ENCODE measurements at regions not wholly inside any gene's neighbourhood (a gene's known extent, or its start where the extent isn't known, plus 50 kb on each side); places are given as distances from the start of the nearest gene placed in this dataset.

DNA sequence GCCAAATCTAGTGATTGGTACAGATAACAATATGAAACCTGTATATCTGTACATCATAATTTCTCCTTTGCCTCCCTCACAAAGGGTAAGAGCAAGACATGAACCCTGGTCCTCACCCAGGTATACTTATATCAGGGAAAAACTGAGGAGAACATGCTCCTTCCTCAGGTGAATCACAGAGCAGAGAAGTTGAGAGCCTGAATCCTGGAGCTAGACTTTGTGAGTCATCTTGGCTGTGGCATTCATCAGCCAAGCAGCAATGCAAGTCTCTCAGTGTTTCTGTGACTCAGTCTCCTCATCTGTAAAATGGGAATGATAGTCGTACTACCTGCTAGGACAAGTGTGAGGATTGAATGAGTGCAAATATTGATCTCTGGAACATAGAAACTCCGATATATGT is 165.7 kb upstream of the ADAMTS9 start:
- no peak for DNase-seq
- H3K27me3 ChIP-seq (ENCODE audit: control insufficient read depth, insufficient read depth, low read length), result no peaks in the 10 kb centered on the region
- no peak overlapping the region for H3K4me3 ChIP-seq (ENCODE audit: insufficient read depth, low read depth, low read length)
- no peaks in the 10 kb centered on the region for H3K36me3 ChIP-seq (replicated peaks; ENCODE audit: control insufficient read depth, insufficient read depth, low read length)

DNA sequence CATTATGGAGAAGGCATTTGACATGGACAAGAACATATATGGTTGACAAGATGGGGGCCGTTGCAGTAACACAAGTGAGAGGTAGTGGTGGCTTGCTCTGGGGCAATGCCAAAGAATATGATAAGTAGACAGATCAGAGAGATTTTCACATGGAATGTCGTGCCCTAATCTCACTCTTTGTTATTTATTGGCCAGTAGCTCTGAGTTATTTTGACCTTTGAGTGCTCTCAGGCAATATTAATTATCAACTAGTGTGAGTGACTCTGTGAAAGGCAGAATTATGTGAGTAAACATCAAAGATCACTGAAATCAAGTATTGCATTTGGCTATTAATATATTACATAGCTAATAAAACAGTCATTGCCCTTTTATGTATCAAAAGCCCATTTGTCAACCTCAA is 164.9 kb upstream of the ADAMTS9 start:
- no peak for DNase-seq
- Histone ChIP-seq H3K4me3 (ENCODE audit: insufficient read depth, low read depth, low read length) (no peak overlapping the region), H3K36me3 (replicated peaks; ENCODE audit: control insufficient read depth, insufficient read depth, low read length) (no peaks in the 10 kb centered on the region), H3K27me3 (ENCODE audit: control insufficient read depth, insufficient read depth, low read length) (no peaks in the 10 kb centered on the region)

DNA sequence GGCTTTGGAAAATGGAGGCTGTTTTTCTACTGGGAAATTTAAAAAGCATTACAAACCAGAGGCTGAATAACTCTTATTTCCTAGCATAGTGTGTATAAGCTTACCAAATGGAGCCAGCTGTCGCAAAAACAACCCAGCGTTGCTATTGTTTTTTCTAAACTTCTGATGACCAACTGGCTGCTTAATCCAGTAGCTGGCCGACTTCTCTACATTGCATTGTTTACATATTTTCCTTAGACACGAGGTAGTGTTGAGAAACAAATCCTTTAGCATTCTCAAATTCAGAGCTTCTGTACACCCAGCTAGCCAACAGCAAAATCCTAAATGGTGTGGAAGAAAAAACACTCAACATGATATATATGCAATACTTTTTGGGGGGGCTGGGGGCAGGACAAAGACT is 161.0 kb upstream of the ADAMTS9 start:
- Histone ChIP-seq H3K36me3 (replicated peaks; ENCODE audit: control insufficient read depth, insufficient read depth, low read length) (no peaks in the 10 kb centered on the region), H3K4me3 (ENCODE audit: insufficient read depth, low read depth, low read length) (no peak overlapping the region)
- no peak for DNase-seq

DNA sequence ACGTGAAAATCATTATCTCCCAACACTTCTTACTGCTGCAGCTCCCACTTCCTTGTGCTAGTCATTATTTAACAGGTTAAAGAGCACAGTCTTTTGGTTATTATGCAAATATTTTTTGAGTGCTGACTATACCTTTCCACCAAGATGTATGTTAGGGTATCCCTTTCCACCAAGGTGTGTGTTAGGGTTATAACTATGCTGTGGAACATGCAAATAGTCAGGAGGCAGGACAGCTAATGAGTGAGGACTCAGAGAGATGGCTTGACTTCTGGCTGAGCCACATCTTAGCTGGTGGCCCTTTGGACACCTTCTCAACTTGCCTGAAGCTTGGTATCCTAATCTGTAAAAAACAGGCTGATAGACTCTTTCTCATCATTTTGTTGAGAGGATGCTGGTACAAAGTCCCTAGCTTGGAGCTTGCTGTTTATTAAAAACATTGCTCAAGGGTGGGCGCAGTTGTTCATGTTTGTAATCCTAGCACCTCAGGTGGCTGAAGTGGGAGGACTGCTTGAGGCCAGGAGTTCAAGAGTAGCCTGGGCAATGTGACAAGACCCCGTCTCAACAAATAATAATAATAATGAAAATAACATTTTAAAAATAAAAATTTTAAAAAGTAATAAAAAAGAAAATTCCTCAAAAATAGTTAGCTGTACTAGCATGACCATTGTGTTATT is 160.5 kb upstream of the ADAMTS9 start:
- Histone ChIP-seq H3K27me3 (ENCODE audit: control insufficient read depth, insufficient read depth, low read length) (no peaks in the 10 kb centered on the region), H3K36me3 (replicated peaks; ENCODE audit: control insufficient read depth, insufficient read depth, low read length) (no peaks in the 10 kb centered on the region), H3K4me3 (ENCODE audit: insufficient read depth, low read depth, low read length) (no peak overlapping the region)
- no peak for DNase-seq

More for the DNA sequence above, 161.0 kb upstream of the ADAMTS9 start:
- no peaks in the 10 kb centered on the region for H3K27me3 ChIP-seq (ENCODE audit: control insufficient read depth, insufficient read depth, low read length)

DNA sequence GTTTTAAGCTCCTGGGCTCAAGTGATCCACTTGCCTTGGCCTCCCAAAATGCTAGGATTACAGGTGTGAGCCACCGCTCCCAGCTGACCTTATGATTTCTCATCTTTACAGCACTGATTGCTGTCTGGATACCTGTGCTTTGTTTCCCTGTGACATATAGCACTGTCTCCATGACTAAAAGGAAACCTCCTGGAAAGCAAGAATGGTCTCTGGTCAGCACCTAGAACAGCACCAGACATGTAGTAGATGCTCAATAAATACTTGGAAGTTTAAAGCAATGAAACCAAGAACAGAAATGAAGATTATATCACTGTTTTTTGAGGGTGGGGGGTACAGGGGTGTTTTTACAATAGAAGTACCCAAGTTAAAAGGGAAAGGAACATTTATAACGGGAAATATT is 156.8 kb upstream of the ADAMTS9 start:
- Histone ChIP-seq H3K4me3 (ENCODE audit: insufficient read depth, low read depth, low read length) (no peak overlapping the region), H3K36me3 (replicated peaks; ENCODE audit: control insufficient read depth, insufficient read depth, low read length) (no peaks in the 10 kb centered on the region)
- DNase-seq, result no peak

DNA sequence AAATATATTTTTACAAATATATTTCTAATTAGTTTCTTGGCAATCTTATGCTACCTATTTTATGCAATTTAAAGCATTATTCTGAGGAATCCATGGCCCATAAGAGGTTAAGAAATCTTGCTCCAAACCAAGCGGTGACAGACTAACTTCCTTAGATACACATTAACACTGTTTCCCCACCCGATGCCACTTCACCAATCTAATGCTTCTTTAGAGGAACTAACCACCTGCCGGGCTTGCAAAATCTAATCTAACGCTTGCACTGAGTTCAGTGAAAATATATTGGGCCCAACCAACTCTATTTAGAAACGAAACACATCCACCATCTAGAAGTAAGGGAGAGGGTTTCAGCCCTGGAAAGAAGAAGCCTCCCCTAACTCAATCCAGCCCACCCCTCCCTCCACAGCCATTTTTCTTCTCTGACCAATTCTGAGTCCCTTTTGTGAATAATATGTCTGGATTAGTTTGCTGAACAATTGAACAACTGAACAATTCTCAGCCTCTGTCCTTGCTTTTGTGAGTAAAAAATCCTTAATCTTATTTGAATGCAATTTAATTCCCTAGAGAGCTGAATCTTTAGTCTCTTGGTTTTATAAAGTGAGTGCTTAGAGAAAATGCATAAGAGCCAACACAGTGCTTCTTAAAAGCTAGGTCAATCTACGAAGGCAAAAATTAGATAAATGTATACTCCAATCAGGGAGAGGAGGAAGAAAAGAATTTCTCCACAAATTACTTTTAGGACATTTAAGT is 150.4 kb upstream of the ADAMTS9 start:
- Histone ChIP-seq H3K27me3 (ENCODE audit: control insufficient read depth, insufficient read depth, low read length) (no peaks in the 10 kb centered on the region), H3K36me3 (replicated peaks; ENCODE audit: control insufficient read depth, insufficient read depth, low read length) (no peaks in the 10 kb centered on the region), H3K4me3 (ENCODE audit: insufficient read depth, low read depth, low read length) (no peak overlapping the region)
- no peak for DNase-seq

More for the DNA sequence above, 156.8 kb upstream of the ADAMTS9 start:
- no peaks in the 10 kb centered on the region for H3K27me3 ChIP-seq (ENCODE audit: control insufficient read depth, insufficient read depth, low read length)

DNA sequence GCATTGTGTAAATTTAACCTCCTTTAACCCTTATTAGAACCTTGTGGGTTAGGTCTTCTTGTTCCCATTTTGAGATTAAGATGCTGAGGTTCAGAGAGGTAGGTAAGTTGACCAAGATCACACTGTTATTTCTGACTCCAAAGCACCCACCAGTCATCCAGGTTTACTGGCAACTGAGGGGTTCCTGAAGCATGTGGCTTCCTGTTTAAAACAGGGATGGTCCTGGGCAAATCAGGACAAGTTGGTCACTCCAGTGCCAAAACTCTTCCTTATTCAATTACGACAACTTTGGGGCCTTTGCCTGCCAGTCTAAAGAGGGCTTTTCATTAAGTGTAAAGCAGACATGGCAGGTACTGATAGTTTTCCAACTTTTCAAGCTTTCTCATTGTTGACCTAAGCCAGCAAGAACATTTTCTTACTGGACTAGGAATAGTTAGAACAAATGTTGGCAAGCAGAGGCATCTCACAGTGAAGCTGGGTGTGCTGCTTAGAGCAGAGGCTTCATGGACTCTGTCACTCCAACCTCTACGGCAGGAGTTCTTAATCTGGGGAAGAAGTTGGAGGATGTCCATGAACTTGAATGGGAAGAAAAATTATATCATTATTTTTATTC is 149.4 kb upstream of the ADAMTS9 start:
- Histone ChIP-seq H3K27me3 (ENCODE audit: control insufficient read depth, insufficient read depth, low read length) (no peaks in the 10 kb centered on the region), H3K4me3 (ENCODE audit: insufficient read depth, low read depth, low read length) (no peak overlapping the region), H3K36me3 (replicated peaks; ENCODE audit: control insufficient read depth, insufficient read depth, low read length) (no peaks in the 10 kb centered on the region)
- DNase-seq, result no peak

DNA sequence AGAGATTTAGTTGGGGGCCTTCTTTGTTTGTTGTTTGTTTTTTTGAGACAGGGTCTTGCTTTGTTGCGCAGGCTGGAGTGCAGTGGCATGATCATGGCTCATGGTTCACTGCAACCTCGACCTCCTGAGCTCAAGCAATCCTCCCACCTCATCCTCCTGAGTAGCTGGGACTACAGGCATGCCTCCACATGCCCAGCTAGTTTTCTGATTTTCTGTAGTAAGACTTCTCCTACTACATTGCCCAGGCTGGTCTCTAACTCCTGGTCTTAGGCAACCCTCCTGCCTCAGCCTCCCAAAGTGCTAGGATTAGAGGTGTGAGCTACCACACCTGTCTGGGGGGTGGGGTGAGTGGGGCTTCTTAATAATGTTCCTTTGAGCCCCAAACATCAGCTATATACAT is 148.3 kb upstream of the ADAMTS9 start:
- Histone ChIP-seq H3K27me3 (ENCODE audit: control insufficient read depth, insufficient read depth, low read length) (no peaks in the 10 kb centered on the region), H3K36me3 (replicated peaks; ENCODE audit: control insufficient read depth, insufficient read depth, low read length) (no peaks in the 10 kb centered on the region), H3K4me3 (ENCODE audit: insufficient read depth, low read depth, low read length) (no peak overlapping the region)
- no peak for DNase-seq

DNA sequence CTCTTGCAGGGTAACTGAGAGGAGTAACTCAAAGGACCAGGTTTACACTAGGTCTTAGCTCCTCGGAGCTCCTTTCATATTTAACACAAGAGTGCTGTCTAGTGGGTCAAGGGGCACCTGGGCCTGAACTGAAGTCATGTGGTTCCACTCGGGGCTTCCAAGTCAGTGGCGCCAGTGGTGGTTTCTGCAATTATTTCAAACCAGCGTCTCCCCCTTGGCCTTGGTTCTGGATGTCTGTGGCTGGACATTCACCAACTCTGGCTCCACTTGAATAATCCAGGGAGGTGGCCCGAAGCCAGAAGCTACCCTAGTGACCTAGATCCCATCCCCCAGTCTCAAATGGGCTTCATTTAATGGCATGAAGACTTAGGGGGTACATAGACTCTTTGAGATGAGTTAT is 144.3 kb upstream of the ADAMTS9 start:
- H3K27me3 ChIP-seq (ENCODE audit: control insufficient read depth, insufficient read depth, low read length), result no peaks in the 10 kb centered on the region
- H3K4me3 ChIP-seq (ENCODE audit: insufficient read depth, low read depth, low read length), result no peak overlapping the region
- no peak for DNase-seq
- H3K36me3 ChIP-seq (replicated peaks; ENCODE audit: control insufficient read depth, insufficient read depth, low read length), result no peaks in the 10 kb centered on the region

DNA sequence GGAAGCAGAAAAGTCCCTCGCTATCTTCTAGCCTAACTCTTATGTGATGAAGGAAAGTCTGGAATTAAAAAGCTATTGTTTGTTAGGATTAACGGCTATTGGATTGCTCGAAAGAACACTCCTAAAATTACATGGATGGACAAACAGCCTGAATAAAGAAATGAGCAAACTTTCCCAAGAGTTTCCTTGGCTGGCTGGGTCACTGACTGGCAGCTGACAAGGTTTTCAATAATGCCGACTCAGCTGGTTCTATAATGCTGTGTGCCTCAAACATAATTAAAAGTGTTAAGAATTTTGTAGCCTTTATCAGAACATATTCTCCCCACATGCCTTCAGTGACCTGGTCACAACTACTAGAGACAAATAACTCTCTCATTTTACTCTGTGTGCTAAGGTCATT is 142.9 kb upstream of the ADAMTS9 start:
- no peaks in the 10 kb centered on the region for H3K36me3 ChIP-seq (replicated peaks; ENCODE audit: control insufficient read depth, insufficient read depth, low read length)
- no peak overlapping the region for H3K4me3 ChIP-seq (ENCODE audit: insufficient read depth, low read depth, low read length)
- H3K27me3 ChIP-seq (ENCODE audit: control insufficient read depth, insufficient read depth, low read length), result no peaks in the 10 kb centered on the region; the same call in 1 of the 2 replicates
- no peak for DNase-seq

DNA sequence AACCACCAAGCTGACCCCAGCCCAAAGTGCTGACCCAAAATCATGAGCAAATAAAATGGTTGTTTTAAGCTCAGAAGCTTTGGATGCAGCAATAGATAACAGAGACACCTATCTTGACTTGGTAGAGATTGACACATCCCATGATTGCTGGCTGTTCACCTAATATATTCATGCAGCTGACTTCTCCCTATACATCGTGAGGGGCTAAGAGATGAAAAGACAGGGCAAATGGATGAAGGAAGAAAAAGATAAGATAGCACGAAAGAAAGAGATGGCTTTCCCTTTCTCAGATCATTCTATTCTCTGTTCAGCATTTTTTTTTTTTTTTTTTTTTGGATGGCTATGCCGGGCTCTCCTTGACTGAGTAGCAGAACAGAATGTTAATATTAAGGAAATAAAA is 141.5 kb upstream of the ADAMTS9 start:
- no peak for DNase-seq
- no peaks in the 10 kb centered on the region; the same call in 1 of the 2 replicates for H3K27me3 ChIP-seq (ENCODE audit: control insufficient read depth, insufficient read depth, low read length)
- H3K4me3 ChIP-seq (ENCODE audit: insufficient read depth, low read depth, low read length), result no peak overlapping the region
- H3K36me3 ChIP-seq (replicated peaks; ENCODE audit: control insufficient read depth, insufficient read depth, low read length), result no peaks in the 10 kb centered on the region

DNA sequence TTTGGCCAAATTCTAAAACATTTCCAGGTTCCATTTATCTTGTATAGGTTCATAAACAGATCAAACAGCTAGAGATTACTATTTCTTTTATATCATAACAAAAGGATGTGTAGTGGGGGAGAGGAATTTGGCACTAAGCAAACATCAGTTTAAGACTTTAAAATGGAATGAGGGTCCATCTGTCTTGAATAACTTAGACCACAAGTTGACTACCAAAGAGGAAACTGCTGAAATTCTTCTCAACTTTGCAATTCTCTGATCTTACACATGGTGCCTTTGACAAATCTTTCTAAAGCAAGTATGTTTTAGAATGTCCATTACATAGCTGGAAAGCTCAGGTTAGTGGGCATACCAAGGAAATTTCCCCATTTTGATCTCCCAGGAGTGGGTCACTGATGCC is 140.5 kb upstream of the ADAMTS9 start:
- no peak for DNase-seq
- Histone ChIP-seq H3K4me3 (ENCODE audit: insufficient read depth, low read depth, low read length) (no peak overlapping the region), H3K36me3 (replicated peaks; ENCODE audit: control insufficient read depth, insufficient read depth, low read length) (no peaks in the 10 kb centered on the region), H3K27me3 (ENCODE audit: control insufficient read depth, insufficient read depth, low read length) (no peaks in the 10 kb centered on the region; the same call in 1 of the 2 replicates)

DNA sequence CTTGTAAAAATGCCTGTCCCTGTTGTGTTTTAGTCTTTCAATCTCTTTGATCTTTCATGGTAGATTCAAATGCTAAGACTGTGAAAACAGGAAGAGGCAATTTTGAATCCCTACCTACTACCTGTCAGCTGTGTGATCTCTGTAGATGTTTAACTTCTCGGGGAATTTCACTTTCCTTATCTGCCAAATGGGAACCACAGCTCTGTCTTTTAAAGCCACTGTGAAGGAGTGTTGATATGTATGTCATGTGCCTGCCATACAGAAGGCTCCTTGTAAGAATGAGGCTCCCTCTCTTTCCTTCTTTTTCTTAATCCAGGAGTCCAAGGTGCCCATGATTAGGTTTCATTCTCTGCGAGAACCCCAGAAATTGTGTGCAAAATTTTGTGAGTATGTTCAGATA is 139.6 kb upstream of the ADAMTS9 start:
- DNase-seq, result no peak
- Histone ChIP-seq H3K4me3 (ENCODE audit: insufficient read depth, low read depth, low read length) (no peak overlapping the region), H3K36me3 (replicated peaks; ENCODE audit: control insufficient read depth, insufficient read depth, low read length) (no peaks in the 10 kb centered on the region), H3K27me3 (ENCODE audit: control insufficient read depth, insufficient read depth, low read length) (no peaks in the 10 kb centered on the region; the same call in 1 of the 2 replicates)

DNA sequence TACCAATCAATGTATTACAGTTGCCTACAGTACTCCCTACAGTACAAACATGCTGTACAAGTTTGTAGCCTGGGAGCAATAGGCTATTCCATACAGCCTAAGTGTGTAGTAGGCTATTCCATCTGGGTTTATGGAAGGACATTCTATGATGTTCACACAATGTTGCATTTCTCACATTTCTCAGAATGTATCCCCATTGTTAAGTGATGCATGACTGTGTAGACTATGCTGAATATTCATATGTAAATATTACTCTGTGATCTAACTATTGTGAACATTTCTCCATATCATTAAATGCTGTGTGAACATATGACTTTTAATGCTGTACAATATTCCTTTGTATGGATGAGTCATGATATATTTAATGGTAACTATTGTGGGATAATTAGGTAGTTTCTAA is 139.2 kb upstream of the ADAMTS9 start:
- Histone ChIP-seq H3K36me3 (replicated peaks; ENCODE audit: control insufficient read depth, insufficient read depth, low read length) (no peaks in the 10 kb centered on the region), H3K4me3 (ENCODE audit: insufficient read depth, low read depth, low read length) (no peak overlapping the region), H3K27me3 (ENCODE audit: control insufficient read depth, insufficient read depth, low read length) (no peaks in the 10 kb centered on the region; the same call in 1 of the 2 replicates)
- no peak for DNase-seq
